A549 (cell line): ENCODE measurements at regions not wholly inside any gene's neighbourhood (a gene's known extent, or its start where the extent isn't known, plus 50 kb on each side); places are given as distances from the start of the nearest gene placed in this dataset.

ENCODE experiments used
- CHD2 ChIP-seq: fragments of 150-350 bp; IDR thresholded peaks from 2 replicates; pipeline ENCODE4 v1.6.1; 2014; ENCODE audit warnings: low read length; ENCODE audit not compliant: partially characterized antibody
- CTCF ChIP-seq: fragments of >200 bp; sonication (Bioruptor Twin); formaldehyde crosslinking; IDR thresholded peaks from 3 replicates; pipeline ENCODE4 v1.5.1; 2016
- E2F6 ChIP-seq: IDR thresholded peaks from 2 replicates; pipeline ENCODE4 v1.6.1; 2012; ENCODE audit warnings: low read depth, borderline replicate concordance
- EHMT2 ChIP-seq: fragments of 200-600 bp; sonication (generic); IDR thresholded peaks from 2 replicates; pipeline ENCODE4 v1.6.1; 2016; ENCODE audit warnings: antibody characterized with exemption, low read depth, mild to moderate bottlenecking, moderate library complexity
- FOSL2 ChIP-seq, 2 experiments: fragments of 450-650 bp in 1 of 2; fragments of >200 bp in 1 of 2; sonication (Bioruptor Twin) in 1 of 2; formaldehyde crosslinking; IDR thresholded peaks; 2 replicates each; pipeline versions ENCODE4 v1.5.0 to v1.6.1; 2016 to 2020; ENCODE audit warnings: mild to moderate bottlenecking in 1 of 2, moderate library complexity in 1 of 2
- GATA3 ChIP-seq: IDR thresholded peaks from 2 replicates; pipeline ENCODE4 v1.6.1; 2012; ENCODE audit warnings: borderline replicate concordance
- JUNB ChIP-seq: fragments of >200 bp; sonication (Bioruptor Twin); formaldehyde crosslinking; IDR thresholded peaks from 2 replicates; pipeline ENCODE4 v1.6.1; 2016
- POLR2A ChIP-seq: IDR thresholded peaks from 2 replicates; pipeline ENCODE4 v1.6.1; 2012; ENCODE audit warnings: mild to moderate bottlenecking, low read length
- ZNF302 ChIP-seq: fragments of 250-450 bp; sonication (Bioruptor Pico); IDR thresholded peaks from 2 replicates; pipeline ENCODE4 v1.9.0; 2021; ENCODE audit warnings: inconsistent platforms, mild to moderate bottlenecking, moderate library complexity

GRCh38 chr6:106884576-106884975 lies 90.0 kb downstream of the CD24 start:
- no peak for TF ChIP-seq GATA3
- TF ChIP-seq CTCF: no peak
- TF ChIP-seq ZNF302 (CRISPR knock-in tag): no peak
- TF ChIP-seq JUNB: no peak
- no peak for TF ChIP-seq POLR2A
- TF ChIP-seq CHD2: no peak
- TF ChIP-seq EHMT2: no peak
- no peak for TF ChIP-seq FOSL2 (IDR thresholded peaks at IDR 0.05)
- TF ChIP-seq FOSL2 (CRISPR knock-in tag; IDR thresholded peaks at IDR 0.05): no peak
- no peak for TF ChIP-seq E2F6
